ENCODE measurements at regions not wholly inside any gene's neighbourhood (a gene's known extent, or its start where the extent isn't known, plus 50 kb on each side); places are given as distances from the start of the nearest gene placed in this dataset.

DNA sequence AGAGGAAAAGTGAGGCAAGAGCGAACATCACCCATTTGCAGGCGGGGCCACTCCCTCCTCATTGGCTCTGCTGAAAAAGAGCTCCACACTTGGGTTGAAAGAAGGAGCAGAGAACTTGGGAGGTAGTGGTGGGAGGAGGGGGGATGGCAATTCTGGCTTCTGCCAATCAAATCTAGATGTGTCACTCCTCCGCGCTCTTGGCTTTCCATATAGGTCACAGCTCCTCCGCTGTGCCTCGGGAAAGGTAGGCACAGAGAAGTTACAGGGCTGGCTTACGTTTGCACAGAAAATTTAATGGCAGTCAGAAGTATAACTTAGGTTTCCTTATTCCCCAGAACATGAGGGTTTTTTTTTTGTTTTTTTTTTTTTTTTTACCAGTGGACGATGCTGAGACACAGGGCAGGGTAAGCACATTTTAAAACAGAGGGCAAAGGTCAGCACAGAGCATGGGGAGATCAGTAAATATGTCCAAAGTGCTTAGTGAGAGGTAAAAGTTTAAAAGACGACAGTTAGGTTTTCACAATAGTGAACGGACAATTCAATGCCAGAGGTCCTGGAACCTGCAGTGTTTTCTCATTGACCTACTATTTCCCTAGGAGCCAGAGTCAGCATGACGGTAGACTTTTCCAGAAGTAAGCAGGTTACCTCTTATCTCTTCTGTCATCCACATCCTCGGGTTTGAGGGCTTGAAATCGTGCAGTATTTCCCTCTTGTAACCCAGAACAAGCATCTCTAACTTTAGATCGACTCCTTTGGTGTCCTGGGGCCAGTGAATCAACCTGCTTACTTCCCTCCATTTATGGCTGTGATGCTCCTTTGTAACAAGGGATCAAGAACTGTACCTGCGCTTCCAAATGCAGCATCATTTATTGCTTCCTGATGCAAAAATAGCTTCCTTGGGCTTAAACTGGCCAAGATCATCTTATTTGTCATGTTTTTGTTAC, 258.9 kb upstream of the PROX1 start:
- DNase-seq (ENCODE audit: low spot score in 2 of 2) (no peak), ATAC-seq (replicated peaks; ENCODE audit: extremely low read depth, poor library complexity, severe bottlenecking) (no peak)
- no peak overlapping the region for H3K27ac Mint-ChIP-seq (ENCODE audit: low read depth)
- H3K4me1 Mint-ChIP-seq, result no peaks in the 10 kb centered on the region
- H3K36me3 Mint-ChIP-seq (ENCODE audit: insufficient read depth), result no peaks in the 10 kb centered on the region
- no peaks in the 10 kb centered on the region for H3K27me3 Mint-ChIP-seq
- H3K4me3 Mint-ChIP-seq, result no peak overlapping the region
- peaks cover 13% of the 10 kb centered on the region for H3K9me3 Mint-ChIP-seq

DNA sequence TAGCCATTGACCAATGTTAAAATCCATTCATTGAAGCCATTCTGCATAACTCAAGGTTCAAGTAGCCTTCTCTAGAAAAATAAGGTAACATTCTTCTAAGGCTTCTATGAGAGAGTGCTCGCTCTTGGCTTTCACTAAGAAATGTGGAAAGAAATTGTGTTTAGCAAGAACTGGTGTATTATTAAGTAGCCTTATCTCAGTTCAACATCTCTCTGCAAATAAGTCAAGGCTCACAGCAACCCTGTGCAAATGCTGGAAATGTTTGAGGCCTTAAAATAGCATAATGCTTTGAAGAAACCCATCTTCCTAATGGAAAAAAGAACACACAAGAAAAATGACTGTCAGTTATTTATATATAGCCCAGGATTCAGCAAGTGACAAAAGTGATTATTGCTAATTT, 254.1 kb upstream of the PROX1 start:
- Mint-ChIP-seq H3K4me1 (no peaks in the 10 kb centered on the region), H3K9me3 (peaks cover 11% of the 10 kb centered on the region), H3K27me3 (peaks cover 6% of the 10 kb centered on the region), H3K4me3 (no peak overlapping the region), H3K27ac (ENCODE audit: low read depth) (no peak overlapping the region), H3K36me3 (ENCODE audit: insufficient read depth) (no peaks in the 10 kb centered on the region)
- DNase-seq (ENCODE audit: low spot score in 2 of 2) (no peak), ATAC-seq (replicated peaks; ENCODE audit: extremely low read depth, poor library complexity, severe bottlenecking) (no peak)

DNA sequence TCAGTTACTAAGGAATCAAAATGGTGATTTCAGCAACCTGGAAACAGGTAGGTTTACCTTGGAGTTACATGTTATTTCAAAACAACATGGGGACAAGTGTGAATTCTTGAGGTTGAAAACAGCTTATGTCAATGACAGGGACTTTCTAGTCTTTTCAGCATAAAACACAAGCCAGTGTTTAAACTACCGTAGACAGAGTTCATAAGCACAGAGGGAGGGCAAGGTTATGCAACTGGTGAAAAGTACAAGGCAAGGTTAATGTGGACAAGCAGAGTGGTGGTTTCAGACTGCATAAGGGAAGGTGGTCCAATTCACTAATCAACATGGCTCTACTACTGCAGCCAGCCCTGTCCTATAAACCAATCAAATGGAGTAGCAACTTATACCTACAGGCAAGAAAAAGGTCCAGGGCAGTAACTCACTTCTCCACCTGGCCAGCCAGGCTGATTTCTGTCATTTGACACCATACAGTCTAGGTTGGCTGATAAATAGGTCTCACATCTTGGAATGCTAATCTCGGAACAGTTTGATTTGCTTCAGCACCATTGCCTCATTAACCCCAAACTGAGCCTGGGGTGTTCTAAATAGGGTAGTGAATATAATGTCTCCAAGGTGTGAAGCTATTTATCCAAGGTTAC, 250.3 kb upstream of the PROX1 start:
- no peak for ATAC-seq (replicated peaks; ENCODE audit: extremely low read depth, poor library complexity, severe bottlenecking)
- DNase-seq (ENCODE audit: low spot score in 2 of 2), result no peak
- no peak overlapping the region for H3K4me3 Mint-ChIP-seq
- H3K27me3 Mint-ChIP-seq, result peaks cover 6% of the 10 kb centered on the region
- no peaks in the 10 kb centered on the region for H3K36me3 Mint-ChIP-seq (ENCODE audit: insufficient read depth)
- H3K4me1 Mint-ChIP-seq, result no peaks in the 10 kb centered on the region
- peaks cover 5% of the 10 kb centered on the region for H3K9me3 Mint-ChIP-seq
- no peak overlapping the region for H3K27ac Mint-ChIP-seq (ENCODE audit: low read depth)

DNA sequence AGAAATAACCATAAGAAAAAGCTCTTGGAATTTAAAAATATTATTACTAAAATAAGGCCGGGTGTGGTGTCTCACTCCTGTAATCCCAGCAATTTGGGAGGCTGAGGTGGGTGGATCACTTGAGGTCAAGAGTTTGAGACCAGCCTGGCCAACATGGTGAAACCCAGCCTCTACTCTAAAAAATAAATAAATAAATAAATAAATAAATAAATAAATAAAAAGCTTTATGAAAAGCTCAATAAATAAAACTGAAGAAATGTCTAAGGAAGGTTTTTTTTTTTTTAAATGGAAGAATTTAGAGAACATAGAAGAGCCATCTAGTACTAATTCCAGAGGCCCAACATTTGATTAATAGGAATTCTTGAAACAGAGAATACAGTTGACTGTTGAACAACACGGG, 249.1 kb upstream of the PROX1 start:
- Mint-ChIP-seq H3K4me1 (no peaks in the 10 kb centered on the region), H3K36me3 (ENCODE audit: insufficient read depth) (no peaks in the 10 kb centered on the region), H3K4me3 (no peak overlapping the region), H3K27ac (ENCODE audit: low read depth) (no peak overlapping the region), H3K9me3 (peaks cover 11% of the 10 kb centered on the region), H3K27me3 (peaks cover 6% of the 10 kb centered on the region)
- no peak for DNase-seq (ENCODE audit: low spot score in 2 of 2)
- ATAC-seq (replicated peaks; ENCODE audit: extremely low read depth, poor library complexity, severe bottlenecking), result no peak

DNA sequence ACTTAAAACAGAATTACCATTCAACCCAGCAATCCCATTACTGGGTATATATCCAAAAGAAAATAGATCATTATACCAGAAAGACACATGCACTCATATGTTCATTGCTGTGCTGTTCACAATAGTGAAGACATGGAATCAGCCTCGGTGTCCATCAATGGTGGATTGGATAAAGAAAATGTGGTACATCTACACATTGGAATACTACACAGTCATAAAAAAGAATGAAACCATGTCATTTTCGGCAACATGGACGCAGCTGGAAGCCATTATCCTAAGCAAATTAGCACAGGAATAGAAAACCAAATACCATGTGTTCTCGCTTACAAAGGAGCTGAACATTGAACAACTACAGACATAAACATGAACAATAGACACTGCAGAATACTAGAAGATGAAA, 244.8 kb upstream of the PROX1 start:
- no peak for ATAC-seq (replicated peaks; ENCODE audit: extremely low read depth, poor library complexity, severe bottlenecking)
- Mint-ChIP-seq H3K4me3 (no peak overlapping the region), H3K27ac (ENCODE audit: low read depth) (no peak overlapping the region)

DNA sequence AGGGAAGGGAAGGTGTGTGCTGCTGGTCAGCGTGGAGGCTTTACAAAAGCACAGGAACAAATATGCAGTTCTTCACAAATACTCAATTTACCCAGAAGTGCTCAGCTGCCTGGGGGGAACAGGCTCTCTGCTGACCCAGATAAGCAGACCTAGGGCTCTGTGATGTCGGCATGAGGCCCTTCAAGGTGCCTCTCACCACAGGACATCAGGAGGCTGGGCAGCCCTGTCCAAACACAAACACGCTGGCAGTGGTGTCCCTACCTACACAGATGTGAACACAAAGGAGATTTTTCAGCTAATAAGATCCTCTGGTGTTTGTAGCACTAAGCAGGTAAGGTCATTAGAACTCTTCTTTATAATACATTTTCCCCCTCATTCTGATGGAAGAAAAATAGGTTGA, 243.0 kb upstream of the PROX1 start:
- DNase-seq (ENCODE audit: low spot score in 2 of 2) (no peak), ATAC-seq (replicated peaks; ENCODE audit: extremely low read depth, poor library complexity, severe bottlenecking) (no peak)
- Mint-ChIP-seq H3K36me3 (ENCODE audit: insufficient read depth) (no peaks in the 10 kb centered on the region), H3K9me3 (peaks cover 6% of the 10 kb centered on the region), H3K4me3 (no peak overlapping the region), H3K4me1 (no peaks in the 10 kb centered on the region), H3K27me3 (no peaks in the 10 kb centered on the region), H3K27ac (ENCODE audit: low read depth) (no peak overlapping the region)

More for the DNA sequence above, 244.8 kb upstream of the PROX1 start:
- Mint-ChIP-seq H3K4me1 (no peaks in the 10 kb centered on the region), H3K36me3 (ENCODE audit: insufficient read depth) (no peaks in the 10 kb centered on the region), H3K27me3 (no peaks in the 10 kb centered on the region), H3K9me3 (peaks cover 6% of the 10 kb centered on the region)
- no peak for DNase-seq (ENCODE audit: low spot score in 2 of 2)

DNA sequence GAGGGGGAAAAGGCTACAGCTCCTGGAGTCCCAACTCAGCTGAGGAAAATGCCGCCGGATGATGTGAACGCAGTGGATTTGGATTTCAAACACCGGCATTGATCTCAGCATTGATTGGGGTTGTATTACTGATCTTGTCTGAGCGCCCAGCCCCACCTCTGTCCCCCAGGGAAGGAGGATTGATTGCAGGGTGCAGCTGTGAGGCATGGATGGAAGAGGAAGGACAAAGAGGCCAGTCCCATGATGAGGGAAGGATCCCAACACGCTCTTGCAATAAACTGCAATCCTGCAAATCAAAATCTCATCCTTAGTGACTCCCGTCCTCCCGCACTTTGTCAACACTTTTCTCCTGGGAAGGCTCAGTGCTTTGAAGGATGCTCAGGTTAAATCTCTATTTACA, 242.3 kb upstream of the PROX1 start:
- ATAC-seq (replicated peaks; ENCODE audit: extremely low read depth, poor library complexity, severe bottlenecking), result no peak
- no peaks in the 10 kb centered on the region for H3K36me3 Mint-ChIP-seq (ENCODE audit: insufficient read depth)
- no peak for DNase-seq (ENCODE audit: low spot score in 2 of 2)
- no peak overlapping the region for H3K27ac Mint-ChIP-seq (ENCODE audit: low read depth)
- H3K4me3 Mint-ChIP-seq, result no peak overlapping the region
- no peaks in the 10 kb centered on the region for H3K4me1 Mint-ChIP-seq
- peaks cover 6% of the 10 kb centered on the region for H3K9me3 Mint-ChIP-seq
- H3K27me3 Mint-ChIP-seq, result no peaks in the 10 kb centered on the region

DNA sequence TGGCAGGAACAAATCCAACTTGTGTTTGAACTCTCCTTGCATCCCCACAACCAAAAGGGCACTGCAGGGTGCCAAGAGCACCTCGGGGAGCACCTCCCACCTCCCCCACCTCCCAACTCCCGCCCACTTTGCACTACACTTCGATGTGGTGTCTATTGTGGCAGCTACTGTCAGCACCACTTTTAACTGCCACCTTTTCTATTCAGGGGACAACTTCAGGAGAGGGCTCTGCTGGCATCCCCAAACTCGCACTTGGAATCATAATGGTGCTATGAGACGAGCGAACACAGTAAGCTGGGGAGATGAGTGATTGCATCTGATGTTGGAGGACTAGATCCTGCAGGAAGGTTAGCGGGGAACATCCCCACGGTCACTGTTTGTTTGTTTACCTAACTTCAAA, 238.2 kb upstream of the PROX1 start:
- Mint-ChIP-seq H3K9me3 (peaks cover 5% of the 10 kb centered on the region), H3K4me1 (no peaks in the 10 kb centered on the region), H3K27ac (ENCODE audit: low read depth) (no peak overlapping the region), H3K36me3 (ENCODE audit: insufficient read depth) (no peaks in the 10 kb centered on the region), H3K27me3 (no peaks in the 10 kb centered on the region), H3K4me3 (no peak overlapping the region)
- ATAC-seq (replicated peaks; ENCODE audit: extremely low read depth, poor library complexity, severe bottlenecking) (no peak), DNase-seq (ENCODE audit: low spot score in 2 of 2) (no peak)

DNA sequence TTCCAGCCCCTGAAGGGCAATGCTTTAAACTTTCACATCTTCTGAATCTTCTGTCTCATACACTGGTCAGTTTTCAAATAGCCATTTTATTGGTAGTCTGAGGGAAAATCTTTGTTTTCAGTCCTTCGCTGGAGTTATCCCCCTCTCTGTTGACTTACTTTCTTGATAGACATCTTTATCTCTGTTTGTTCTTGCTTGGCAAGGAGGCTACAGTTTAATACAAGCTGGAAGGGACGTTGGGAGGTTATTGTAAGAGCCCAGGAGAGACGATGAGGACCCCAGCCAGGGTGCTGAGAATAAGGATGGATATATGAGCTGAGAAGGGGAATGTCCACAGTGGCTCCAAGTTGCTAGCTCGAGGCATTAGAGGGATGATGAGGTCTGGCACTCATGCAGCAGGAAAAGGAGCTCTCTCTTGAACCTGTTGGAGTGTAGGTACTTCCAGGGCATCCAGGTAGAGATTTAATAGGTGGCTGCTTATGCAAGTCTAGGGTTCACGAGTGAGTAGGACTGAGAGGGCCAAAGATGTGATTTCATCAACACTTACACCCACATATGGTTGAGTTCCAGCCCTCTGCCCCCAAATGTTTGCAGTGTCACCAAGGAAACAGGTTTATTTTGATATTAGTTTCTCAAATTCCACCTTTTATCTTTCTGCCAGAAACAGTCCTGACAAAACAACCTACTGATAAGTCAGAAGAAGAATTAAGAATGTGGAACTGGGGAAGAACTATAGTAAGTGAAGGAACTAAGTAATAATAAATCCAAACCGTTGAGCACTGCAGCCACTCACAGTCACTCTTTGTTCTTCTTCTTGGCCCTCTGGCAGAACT, 237.3 kb upstream of the PROX1 start:
- no peak overlapping the region for H3K27ac Mint-ChIP-seq (ENCODE audit: low read depth)

DNA sequence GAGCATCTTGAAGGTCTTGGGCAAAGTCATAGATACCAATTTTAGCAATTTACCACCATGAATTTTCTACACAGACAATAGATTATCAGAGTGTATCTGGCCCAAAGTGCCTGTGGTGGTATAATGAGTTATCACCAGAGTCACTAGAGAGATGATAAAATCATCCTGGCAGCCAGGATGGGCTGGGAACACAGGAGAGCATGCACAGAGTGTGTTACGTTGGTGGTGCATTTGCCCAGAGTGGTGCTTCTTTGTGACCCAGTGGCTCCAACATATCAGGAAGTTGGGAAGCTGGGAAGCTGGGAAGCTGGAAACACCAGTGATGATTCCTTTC, 236.7 kb upstream of the PROX1 start:
- Mint-ChIP-seq H3K9me3 (peaks cover 5% of the 10 kb centered on the region), H3K4me1 (no peaks in the 10 kb centered on the region), H3K27ac (ENCODE audit: low read depth) (no peak overlapping the region), H3K4me3 (no peak overlapping the region), H3K36me3 (ENCODE audit: insufficient read depth) (no peaks in the 10 kb centered on the region), H3K27me3 (no peaks in the 10 kb centered on the region)
- no peak for ATAC-seq (replicated peaks; ENCODE audit: extremely low read depth, poor library complexity, severe bottlenecking)
- no peak for DNase-seq (ENCODE audit: low spot score in 2 of 2)

More for the DNA sequence above, 237.3 kb upstream of the PROX1 start:
- DNase-seq (ENCODE audit: low spot score in 2 of 2), result no peak
- H3K4me1 Mint-ChIP-seq, result no peaks in the 10 kb centered on the region
- no peak for ATAC-seq (replicated peaks; ENCODE audit: extremely low read depth, poor library complexity, severe bottlenecking)
- peaks cover 5% of the 10 kb centered on the region for H3K9me3 Mint-ChIP-seq
- no peak overlapping the region for H3K4me3 Mint-ChIP-seq
- no peaks in the 10 kb centered on the region for H3K36me3 Mint-ChIP-seq (ENCODE audit: insufficient read depth)
- H3K27me3 Mint-ChIP-seq, result no peaks in the 10 kb centered on the region

DNA sequence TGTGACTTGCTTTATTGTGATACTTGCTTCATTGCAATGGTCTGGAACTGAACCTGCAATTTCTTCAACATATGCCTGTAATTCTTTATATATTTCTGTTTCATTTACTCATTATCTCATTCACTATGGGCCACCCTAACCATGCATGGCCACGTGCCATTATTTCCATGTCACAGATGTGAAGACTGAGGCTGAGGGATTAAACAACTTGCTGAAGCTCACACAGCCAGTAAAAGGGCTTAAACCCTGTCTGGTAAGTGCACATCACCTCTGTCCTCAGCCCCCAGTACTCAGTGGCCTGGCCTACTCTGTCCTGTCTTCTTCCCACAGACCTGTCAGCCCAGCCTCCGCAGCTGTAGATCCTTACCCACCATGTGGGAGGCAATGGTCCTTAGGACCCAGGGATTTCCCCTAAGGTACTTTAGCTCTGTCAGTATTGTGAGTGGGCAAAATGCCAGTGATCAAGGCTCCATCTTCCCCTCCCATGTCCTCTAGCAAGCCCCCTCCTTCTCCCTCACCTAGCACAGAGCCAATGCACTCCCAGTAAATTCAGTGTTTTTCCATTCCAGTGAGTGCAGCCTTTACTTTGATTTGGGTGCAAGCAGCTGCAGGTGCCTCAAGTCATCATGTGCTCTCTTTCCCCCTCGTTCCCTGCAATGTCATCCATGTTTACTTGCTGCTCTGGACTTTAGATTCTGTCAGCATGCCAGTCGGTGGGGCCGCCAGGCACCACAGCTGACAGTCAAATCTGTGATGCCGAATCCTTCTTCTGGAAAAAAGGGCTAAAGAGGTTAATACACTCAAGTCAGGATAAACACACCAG, 228.2 kb upstream of the PROX1 start:
- no peak for DNase-seq (ENCODE audit: low spot score in 2 of 2)
- no peaks in the 10 kb centered on the region for H3K27me3 Mint-ChIP-seq
- no peaks in the 10 kb centered on the region for H3K36me3 Mint-ChIP-seq (ENCODE audit: insufficient read depth)
- H3K9me3 Mint-ChIP-seq, result peaks cover 5% of the 10 kb centered on the region
- no peak overlapping the region for H3K27ac Mint-ChIP-seq (ENCODE audit: low read depth)
- no peak overlapping the region for H3K4me3 Mint-ChIP-seq
- no peaks in the 10 kb centered on the region for H3K4me1 Mint-ChIP-seq
- ATAC-seq (replicated peaks; ENCODE audit: extremely low read depth, poor library complexity, severe bottlenecking), result no peak

DNA sequence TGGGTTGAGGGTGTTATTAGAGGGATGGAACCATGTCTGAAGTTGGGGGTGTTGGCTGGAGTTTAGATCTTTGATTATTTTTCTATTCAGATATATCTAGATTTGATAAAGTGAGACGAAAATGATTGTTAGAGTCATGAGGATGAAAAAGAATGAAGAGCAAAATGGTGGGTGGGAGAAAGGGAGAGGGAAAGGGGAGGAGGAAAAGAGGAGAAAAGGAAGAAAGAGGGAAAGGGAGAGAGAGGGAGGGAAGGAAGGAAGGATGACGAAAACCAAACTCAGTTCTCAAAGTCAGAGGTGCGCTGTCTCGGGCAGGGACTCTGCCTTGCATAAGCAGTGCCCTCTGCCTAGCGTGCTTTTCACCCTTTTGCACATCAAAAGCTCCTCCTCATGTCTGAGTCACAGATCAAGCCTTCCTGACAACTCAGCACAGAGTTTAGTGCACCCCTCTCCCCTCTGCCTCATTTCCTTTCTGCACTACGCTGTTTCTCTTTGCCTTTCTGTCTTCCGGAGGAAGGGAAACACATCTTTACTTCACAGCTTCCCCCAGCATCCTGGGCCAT, 225.8 kb upstream of the PROX1 start:
- Mint-ChIP-seq H3K27ac (ENCODE audit: low read depth) (no peak overlapping the region), H3K4me3 (no peak overlapping the region), H3K4me1 (no peaks in the 10 kb centered on the region), H3K27me3 (no peaks in the 10 kb centered on the region), H3K36me3 (ENCODE audit: insufficient read depth) (no peaks in the 10 kb centered on the region), H3K9me3 (peaks cover 9% of the 10 kb centered on the region)
- no peak for ATAC-seq (replicated peaks; ENCODE audit: extremely low read depth, poor library complexity, severe bottlenecking)
- DNase-seq (ENCODE audit: low spot score in 2 of 2), result no peak

All from central memory CD8-positive, alpha-beta T cell (primary cell).